Stomach (tissue), 8 donors: ENCODE measurements at regions not wholly inside any gene's neighbourhood (a gene's known extent, or its start where the extent isn't known, plus 50 kb on each side); places are given as distances from the start of the nearest gene placed in this dataset.

Experiments
- DNase-seq, 2 donors: peaks; one replicate each; pipeline versions ENCODE4 v3.0.0 to v3.0.0-alpha.2; 2013 to 2019
- H3K27ac ChIP-seq, 5 donors: fragments of 200-600 bp in 4 of 5; sonication (generic) in 4 of 5; one replicate each; pipeline ENCODE4 v1.5.1; 2013 to 2019; ENCODE audit warnings: mild to moderate bottlenecking in 1 of 5, moderate library complexity in 1 of 5
- H3K27me3 ChIP-seq, 3 donors: fragments of 200-600 bp; sonication (generic); one replicate each; pipeline ENCODE4 v1.5.1; 2017 to 2019; ENCODE audit warnings: mixed run types in 1 of 3
- H3K36me3 ChIP-seq, 4 donors: fragments of 200-600 bp; sonication (generic); 1 replicate in 3 of 4; 2 replicates in 1 of 4; pipeline ENCODE4 v1.5.1; 2016 to 2019
- H3K4me1 ChIP-seq, 4 donors: fragments of 200-600 bp; sonication (generic); one replicate each; pipeline ENCODE4 v1.5.1; 2016 to 2019
- H3K4me3 ChIP-seq, 4 donors: fragments of 200-600 bp; sonication (generic) in 3 of 4; one replicate each; pipeline ENCODE4 v1.5.1; 2016 to 2019; ENCODE audit warnings: mild to moderate bottlenecking in 1 of 4
- H3K9me3 ChIP-seq, 4 donors: fragments of 200-600 bp; sonication (generic); one replicate each; pipeline ENCODE4 v1.5.1; 2016 to 2019
- EP300 ChIP-seq: sonication (generic); formaldehyde crosslinking; IDR thresholded peaks from one replicate; pipeline ENCODE4 v1.6.1; 2017; ENCODE audit warnings: antibody characterized with exemption
- POLR2A ChIP-seq, 4 donors: fragments of 450-650 bp; IDR thresholded peaks; one replicate each; pipeline ENCODE4 v1.6.1; 2016; ENCODE audit warnings: antibody characterized with exemption in 4 of 4, control low read depth in 2 of 4, mild to moderate bottlenecking in 1 of 4, moderate library complexity in 1 of 4
- POLR2AphosphoS5 ChIP-seq, 3 donors: sonication (generic); formaldehyde crosslinking; IDR thresholded peaks; one replicate each; pipeline ENCODE4 v1.6.1; 2016; ENCODE audit warnings: antibody characterized with exemption in 3 of 3
- WGBS, 5 donors: extraction: QIAGEN DNeasy Blood & Tissue Kit in 3 of 5; methylation state at CpG; one replicate each; pipeline versions ENCODE4 v1.1.5 to v1.1.7; 2013 to 2018; 5-methylcytosine and 5-hydroxymethylcytosine counted together
- intact Hi-C: fragments of 100-400 bp; cut with DNase I; formaldehyde crosslinking; loops from one replicate; pipeline ENCODE4 v1.15.1; 2023; ENCODE audit warnings: low total_unique reads
- TF ChIP-seq, protein P1 (sequence below), 7 experiments: fragments of 450-650 bp in 4 of 7; fragments of 200-600 bp in 3 of 7; sonication (generic) in 3 of 7; IDR thresholded peaks; one replicate each; pipeline ENCODE4 v1.5.1; 2016 to 2019; ENCODE audit warnings: antibody characterized with exemption in 7 of 7, control low read depth in 2 of 7, mild to moderate bottlenecking in 1 of 7
- donor health status: healthy with polysubstance abuse.
- donor health status: Bipolar disorder and iron deficiency.
- donor health status: healthy.

DNA sequence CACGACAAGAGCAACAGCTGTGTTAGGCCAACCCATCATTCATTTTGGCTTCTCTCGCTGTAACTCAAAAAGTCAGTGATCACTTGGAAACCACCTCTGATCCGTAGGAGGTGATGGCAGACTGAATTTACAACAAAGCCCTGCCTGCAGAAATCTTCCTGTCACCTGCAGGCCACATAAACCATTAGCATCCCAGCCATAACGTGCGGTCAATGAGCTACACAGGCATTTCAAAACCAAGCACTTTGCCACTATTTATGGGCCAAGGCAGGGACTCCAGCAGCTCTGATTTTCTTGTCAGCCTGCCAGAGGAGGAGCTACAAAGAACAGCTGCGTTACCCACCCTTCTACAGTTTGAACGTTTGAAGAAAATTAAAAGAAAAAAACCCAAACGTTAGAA lies 228.1 kb upstream of the PPARGC1A start:
- TF ChIP-seq, protein P1, sequence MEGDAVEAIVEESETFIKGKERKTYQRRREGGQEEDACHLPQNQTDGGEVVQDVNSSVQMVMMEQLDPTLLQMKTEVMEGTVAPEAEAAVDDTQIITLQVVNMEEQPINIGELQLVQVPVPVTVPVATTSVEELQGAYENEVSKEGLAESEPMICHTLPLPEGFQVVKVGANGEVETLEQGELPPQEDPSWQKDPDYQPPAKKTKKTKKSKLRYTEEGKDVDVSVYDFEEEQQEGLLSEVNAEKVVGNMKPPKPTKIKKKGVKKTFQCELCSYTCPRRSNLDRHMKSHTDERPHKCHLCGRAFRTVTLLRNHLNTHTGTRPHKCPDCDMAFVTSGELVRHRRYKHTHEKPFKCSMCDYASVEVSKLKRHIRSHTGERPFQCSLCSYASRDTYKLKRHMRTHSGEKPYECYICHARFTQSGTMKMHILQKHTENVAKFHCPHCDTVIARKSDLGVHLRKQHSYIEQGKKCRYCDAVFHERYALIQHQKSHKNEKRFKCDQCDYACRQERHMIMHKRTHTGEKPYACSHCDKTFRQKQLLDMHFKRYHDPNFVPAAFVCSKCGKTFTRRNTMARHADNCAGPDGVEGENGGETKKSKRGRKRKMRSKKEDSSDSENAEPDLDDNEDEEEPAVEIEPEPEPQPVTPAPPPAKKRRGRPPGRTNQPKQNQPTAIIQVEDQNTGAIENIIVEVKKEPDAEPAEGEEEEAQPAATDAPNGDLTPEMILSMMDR (IDR thresholded peaks at IDR 0.05): no peak
- TF ChIP-seq POLR2A (IDR thresholded peaks at IDR 0.05): no peak
- intact Hi-C loops: no loop called here
- Histone ChIP-seq H3K4me1 (no peaks in the 10 kb centered on the region), H3K27ac (no peak overlapping the region), H3K9me3 (no peaks in the 10 kb centered on the region), H3K27me3 (no peaks in the 10 kb centered on the region), H3K36me3 (no peaks in the 10 kb centered on the region), H3K4me3 (no peak overlapping the region)
- DNase-seq: peak in 1 of 2 donors; percentile 21
- 58 to 67% (median 61%) methylated on average over 8 of the region's 8 CpGs for WGBS, 5 donors

DNA sequence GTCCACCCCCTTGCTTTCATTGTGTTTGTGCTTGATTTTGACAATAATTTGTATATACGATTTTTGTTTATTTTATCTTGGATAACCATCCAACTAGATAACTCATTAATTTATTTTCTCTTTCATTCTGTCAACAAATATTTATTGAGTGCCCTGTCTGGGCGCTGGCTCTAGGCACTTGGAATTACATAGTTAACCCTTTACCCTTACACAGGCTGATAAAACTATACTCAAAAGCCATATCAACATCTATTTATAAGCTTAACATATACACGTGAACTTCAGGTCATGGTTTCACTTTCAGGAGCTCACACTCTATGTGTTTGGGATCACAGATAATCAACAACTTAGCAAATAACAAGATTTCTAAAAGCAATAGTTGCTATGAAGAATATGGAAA lies 226.3 kb upstream of the PPARGC1A start:
- Histone ChIP-seq H3K27ac (no peak overlapping the region), H3K4me3 (no peak overlapping the region), H3K9me3 (no peaks in the 10 kb centered on the region), H3K36me3 (no peaks in the 10 kb centered on the region), H3K27me3 (no peaks in the 10 kb centered on the region), H3K4me1 (no peaks in the 10 kb centered on the region)
- DNase-seq: no peak
- 18 to 47% (median 36%) methylated on average over 3 of the region's 3 CpGs for WGBS, 5 donors
- intact Hi-C loops: no loop called here
- no peak for TF ChIP-seq EP300
- no peak for TF ChIP-seq POLR2A (IDR thresholded peaks at IDR 0.05)
- no peak for TF ChIP-seq POLR2AphosphoS5 (IDR thresholded peaks at IDR 0.05)
- TF ChIP-seq, protein P1 (IDR thresholded peaks at IDR 0.05): no peak

DNA sequence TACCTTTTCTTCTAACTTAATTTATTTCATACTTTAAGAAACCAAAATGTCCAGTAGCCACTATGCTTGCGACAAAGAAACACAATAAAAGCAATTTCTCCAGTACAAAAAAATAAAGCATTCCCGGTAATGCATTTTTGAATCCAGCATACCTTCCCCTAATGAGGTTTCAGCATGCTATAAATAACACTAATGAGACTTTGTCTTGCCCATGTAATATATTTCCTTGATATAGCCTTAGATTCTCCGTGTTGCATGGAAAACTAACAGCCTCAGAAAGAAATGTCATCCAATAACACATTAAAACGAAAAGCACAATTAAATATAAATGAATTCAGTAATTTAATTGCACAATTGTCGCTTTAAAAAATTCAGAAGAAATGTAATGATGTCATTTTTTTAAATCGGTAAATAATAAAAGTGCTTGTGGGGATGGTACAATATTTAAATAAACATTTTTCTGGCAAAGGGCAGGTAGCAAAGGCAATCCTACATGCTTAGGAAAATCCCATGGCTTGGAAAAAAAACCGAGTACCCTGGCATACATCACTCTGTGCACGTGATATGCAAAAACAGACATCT lies 225.2 kb upstream of the PPARGC1A start:
- WGBS, 5 donors: 88 to 91% (median 90%) methylated on average over 8 of the region's 8 CpGs
- no peak overlapping the region for H3K4me3 ChIP-seq
- TF ChIP-seq, protein P1 (IDR thresholded peaks at IDR 0.05): no peak
- no peak for TF ChIP-seq EP300
- TF ChIP-seq POLR2AphosphoS5 (IDR thresholded peaks at IDR 0.05): no peak
- TF ChIP-seq POLR2A (IDR thresholded peaks at IDR 0.05): no peak
- H3K9me3 ChIP-seq: no peaks in the 10 kb centered on the region
- intact Hi-C loops: no loop called here
- H3K4me1 ChIP-seq: no peaks in the 10 kb centered on the region
- DNase-seq: no peak
- H3K36me3 ChIP-seq: no peaks in the 10 kb centered on the region
- no peak overlapping the region for H3K27ac ChIP-seq
- H3K27me3 ChIP-seq: no peaks in the 10 kb centered on the region

DNA sequence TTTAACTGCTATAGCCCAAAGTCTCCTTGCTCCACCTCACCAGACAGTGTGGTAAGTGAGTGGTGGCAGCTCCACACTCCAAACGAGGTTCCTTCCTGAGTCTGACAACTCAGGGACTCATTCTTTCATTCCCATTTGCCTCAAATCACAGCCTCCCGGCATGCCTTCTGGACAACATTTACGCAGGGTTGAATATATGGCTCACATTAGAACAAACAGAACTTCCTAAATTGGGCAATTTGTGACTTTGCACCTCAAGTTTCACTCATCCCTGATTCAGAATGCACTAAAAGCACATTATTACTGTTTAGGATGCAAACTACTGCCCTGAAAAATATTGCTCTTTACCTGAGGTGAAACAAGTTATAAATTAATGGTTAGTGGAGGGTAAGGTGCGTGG lies 224.6 kb upstream of the PPARGC1A start:
- H3K9me3 ChIP-seq: no peaks in the 10 kb centered on the region
- intact Hi-C loops: no loop called here
- DNase-seq: no peak
- no peak overlapping the region for H3K27ac ChIP-seq
- TF ChIP-seq, protein P1 (IDR thresholded peaks at IDR 0.05): no peak
- no peak for TF ChIP-seq EP300
- no peak for TF ChIP-seq POLR2A (IDR thresholded peaks at IDR 0.05)
- no peak overlapping the region for H3K4me3 ChIP-seq
- no peaks in the 10 kb centered on the region for H3K4me1 ChIP-seq
- H3K27me3 ChIP-seq: no peaks in the 10 kb centered on the region
- no peaks in the 10 kb centered on the region for H3K36me3 ChIP-seq
- WGBS, 5 donors: 78 to 85% (median 80%) methylated on average over 4 of the region's 4 CpGs
